Myocyte (in vitro differentiated cells): ENCODE measurements at regions not wholly inside any gene's neighbourhood (a gene's known extent, or its start where the extent isn't known, plus 50 kb on each side); places are given as distances from the start of the nearest gene placed in this dataset.

Source experiments
- DNase-seq: peaks from one replicate; pipeline ENCODE4 v3.0.0-alpha.2; 2012; ENCODE audit warnings: low read depth

GRCh38 chr5:4977416-4978110 lies 162.6 kb upstream of the ADAMTS16 start:
- DNase-seq = no peak

DNA sequence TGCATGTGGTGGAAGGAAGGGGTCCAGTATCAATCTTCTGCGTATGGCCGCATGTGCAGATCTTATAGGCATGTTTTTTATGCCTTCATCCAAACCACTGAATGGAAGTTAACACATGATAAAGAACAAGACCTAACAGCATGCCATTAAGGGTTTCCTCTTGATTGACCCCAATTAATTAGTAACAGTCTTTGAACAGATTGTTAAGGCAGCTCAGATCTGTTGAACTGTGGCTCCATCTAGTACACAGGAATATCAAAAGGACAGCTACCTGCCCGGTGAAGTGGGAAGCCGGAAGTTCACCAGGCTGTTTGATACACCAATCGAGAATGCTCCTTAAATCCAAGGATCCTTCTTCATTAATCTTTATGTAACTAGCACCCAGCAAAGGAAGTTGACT lies 159.9 kb upstream of the ADAMTS16 start:
- no peak for DNase-seq

DNA sequence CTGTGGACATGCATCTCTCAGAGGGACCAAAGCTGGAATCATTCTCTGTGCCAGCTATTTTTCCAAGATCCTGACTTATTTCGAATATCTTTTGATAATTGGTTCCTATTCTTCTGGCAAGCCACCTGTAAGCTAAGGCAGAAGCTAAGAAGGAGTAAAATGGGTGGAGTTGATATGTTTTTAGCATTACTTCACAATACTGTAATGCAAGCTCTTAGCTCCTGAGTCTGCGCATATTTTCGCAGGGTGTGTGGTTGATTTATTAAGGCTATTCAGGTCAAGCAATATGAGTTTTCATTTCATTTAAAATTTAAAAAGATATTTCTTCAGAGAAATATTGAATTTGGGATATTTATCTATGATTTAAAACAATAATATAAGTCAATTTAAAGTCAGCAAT lies 158.5 kb upstream of the ADAMTS16 start:
- no peak for DNase-seq

- no peak for DNase-seq
Measured at GRCh38 chr5:4983701-4984100, 156.4 kb upstream of the ADAMTS16 start.

GRCh38 chr5:4984461-4984860 lies 155.7 kb upstream of the ADAMTS16 start:
- no peak for DNase-seq

GRCh38 chr5:4987431-4987830 lies 152.7 kb upstream of the ADAMTS16 start:
- no peak for DNase-seq

GRCh38 chr5:4989118-4989517 lies 151.0 kb upstream of the ADAMTS16 start:
- no peak for DNase-seq

DNA sequence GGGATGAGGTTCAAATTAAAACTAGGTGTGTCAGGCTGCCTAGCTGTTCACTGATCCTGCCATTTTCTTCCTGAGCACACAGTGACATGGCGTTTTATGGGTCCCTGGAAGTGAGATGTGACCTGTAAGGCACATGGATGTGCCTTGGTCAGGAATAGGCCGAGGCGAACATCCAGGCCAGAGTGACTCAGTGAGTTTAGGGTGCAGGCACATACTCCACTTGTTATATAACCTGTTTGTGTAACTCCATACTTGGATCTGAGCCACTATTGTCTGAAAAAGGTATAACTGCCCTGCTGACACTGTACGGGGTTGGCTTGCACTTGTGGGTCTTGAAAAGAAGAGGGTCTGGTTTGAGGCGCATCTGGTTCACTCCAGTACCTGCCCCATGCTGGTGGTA lies 150.1 kb upstream of the ADAMTS16 start:
- no peak for DNase-seq

DNA sequence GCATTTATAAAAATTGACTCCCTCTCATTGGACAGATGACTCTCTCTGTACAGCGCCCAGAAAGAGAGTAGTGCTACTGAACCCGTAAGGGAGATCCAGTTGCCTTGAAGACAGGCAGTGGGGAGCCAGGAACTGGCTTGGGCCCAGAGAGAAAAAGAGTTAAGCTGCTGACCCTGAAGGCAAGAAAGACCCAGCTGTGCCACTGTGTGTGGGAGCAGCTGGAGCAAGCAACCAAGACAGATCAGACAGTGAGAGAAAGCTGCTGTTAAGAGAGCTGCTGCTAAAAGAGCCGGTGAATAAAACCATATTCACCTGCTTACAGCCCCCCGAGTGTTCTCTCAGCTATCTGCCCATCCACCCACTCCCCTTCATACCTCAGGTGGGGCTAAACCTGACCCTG lies 149.7 kb upstream of the ADAMTS16 start:
- DNase-seq = no peak

DNA sequence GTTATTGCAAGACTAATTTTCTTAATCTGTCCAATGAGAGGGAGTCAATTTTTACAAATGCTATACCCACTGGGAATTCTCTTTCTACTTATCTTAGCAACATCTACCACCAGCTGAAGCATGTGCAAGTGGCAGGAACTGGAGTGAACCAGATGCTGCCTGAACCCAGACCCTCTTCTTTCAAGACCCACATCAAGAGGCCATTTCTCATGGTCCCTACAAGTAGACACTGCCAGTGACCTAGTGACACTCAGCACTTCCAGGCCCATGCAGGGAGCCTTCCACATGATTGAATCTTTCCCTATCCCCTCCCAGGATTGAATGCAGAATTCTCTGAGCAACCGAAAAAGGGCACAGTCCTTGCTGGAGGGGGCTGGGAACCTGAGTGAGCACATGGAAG lies 148.2 kb upstream of the ADAMTS16 start:
- no peak for DNase-seq

DNA sequence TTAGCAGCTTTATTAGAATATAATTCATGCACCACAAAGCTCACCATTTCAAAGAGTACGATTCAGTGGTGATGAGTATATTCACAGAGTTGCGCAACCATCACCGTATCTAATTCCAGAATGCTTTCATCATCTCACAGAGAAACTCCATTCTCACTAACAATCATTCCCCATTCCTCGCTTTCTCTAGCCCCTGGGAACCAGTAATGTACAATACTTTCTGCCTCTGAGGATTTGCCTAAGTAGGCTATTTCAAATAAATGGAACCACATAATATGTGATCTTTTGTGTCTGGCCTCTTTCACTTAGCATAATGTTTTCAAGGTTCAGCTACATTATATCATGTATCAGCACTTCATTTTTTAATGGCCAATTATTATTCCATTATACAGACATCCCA lies 145.1 kb upstream of the ADAMTS16 start:
- peak; percentile 5 for DNase-seq

DNA sequence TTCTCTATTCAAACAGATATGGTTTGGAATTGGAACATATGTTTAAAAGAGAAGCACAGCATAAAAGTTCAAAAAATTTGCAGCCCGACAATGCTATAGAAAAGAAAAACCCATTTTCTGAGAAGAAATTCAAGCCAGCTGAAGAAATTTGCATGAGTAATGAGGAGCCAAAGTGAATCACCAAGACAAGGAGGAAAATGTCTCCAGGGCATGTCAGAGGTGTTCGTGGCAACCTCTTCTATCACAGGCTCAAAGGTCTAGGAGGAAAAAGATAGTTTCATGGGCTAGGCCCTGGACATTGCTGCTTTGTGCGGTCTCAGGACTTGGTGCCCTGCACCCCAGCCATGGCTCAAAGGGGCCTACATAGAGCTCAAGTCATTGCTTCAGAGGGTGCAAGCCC lies 134.8 kb upstream of the ADAMTS16 start:
- no peak for DNase-seq

- DNase-seq = no peak
Measured at GRCh38 chr5:5006548-5006947, 133.6 kb upstream of the ADAMTS16 start.

DNA sequence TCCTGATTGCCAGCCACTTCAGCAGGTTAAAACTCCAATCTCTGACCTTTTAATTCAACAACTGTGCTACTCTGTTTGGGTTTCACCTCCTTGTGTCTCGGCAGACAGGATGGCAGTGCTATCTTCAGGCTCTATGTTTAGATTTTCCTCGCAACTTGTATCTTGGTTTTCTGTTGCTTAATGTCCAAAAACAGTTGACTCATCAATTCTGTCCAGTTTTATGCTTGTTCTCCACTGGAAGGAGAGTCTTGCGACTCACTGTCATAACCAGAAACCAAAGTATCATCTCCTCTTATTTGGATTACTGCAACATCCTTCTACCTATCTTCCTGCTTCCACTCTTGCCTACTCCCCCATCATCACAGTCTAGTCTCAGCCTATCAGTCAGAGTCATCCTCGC lies 130.9 kb upstream of the ADAMTS16 start:
- no peak for DNase-seq

GRCh38 chr5:5011151-5011550 lies 129.0 kb upstream of the ADAMTS16 start:
- DNase-seq = no peak

GRCh38 chr5:5014586-5015235 lies 125.4 kb upstream of the ADAMTS16 start:
- DNase-seq = no peak

GRCh38 chr5:5017827-5018577 lies 122.1 kb upstream of the ADAMTS16 start:
- no peak for DNase-seq

- DNase-seq = no peak
Measured at GRCh38 chr5:5018578-5018970, 121.6 kb upstream of the ADAMTS16 start.

DNA sequence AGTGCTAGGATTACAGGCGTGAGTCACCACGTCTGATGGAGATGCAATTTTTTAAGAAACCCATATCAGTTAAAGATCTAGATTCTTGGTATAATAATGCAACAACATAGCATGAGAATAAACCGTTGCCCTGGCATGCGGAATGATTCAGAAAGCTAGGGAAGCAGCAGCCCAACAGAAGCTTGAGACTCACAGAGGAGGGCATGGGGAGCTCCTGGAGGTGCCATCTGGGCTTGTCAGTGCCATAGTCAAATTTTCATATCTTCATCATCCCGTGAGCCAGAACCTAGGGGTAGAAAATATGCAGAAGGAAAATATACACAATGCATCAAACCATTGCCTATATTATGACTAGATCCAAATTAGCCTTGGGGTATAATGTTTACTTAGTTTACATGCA lies 118.7 kb upstream of the ADAMTS16 start:
- DNase-seq = no peak

DNA sequence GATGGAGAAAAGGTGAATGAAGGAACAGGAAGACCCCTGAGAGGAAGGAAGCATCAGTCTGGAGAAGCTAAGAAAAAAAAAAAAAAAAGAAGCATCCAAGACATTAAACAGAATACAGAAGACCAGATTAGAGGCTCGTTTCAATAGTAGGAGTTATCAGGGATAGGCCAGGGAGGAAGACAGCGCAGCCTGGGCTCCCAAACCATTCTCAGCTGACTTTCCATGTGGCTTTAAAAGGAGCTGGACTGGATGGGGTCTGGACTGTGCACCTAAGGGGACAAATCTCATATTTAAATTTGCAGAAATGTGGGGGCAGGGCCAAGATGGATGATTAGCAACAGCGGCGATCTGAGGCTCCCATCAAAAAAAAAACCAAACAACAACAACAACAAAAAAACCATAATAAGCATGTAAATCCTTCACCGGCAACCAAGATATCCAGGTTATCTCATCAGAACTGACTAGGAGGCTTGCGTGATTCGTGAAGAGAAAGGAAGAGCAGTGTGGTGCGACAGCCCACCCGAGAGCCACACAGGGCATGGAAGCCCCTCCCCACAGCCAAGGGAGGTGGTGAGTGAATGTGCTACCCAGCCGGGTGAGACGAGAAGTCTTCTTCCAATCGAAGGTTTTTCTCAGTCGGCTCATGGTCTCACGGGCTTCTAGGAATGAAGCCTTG lies 114.9 kb upstream of the ADAMTS16 start:
- DNase-seq = no peak

DNA sequence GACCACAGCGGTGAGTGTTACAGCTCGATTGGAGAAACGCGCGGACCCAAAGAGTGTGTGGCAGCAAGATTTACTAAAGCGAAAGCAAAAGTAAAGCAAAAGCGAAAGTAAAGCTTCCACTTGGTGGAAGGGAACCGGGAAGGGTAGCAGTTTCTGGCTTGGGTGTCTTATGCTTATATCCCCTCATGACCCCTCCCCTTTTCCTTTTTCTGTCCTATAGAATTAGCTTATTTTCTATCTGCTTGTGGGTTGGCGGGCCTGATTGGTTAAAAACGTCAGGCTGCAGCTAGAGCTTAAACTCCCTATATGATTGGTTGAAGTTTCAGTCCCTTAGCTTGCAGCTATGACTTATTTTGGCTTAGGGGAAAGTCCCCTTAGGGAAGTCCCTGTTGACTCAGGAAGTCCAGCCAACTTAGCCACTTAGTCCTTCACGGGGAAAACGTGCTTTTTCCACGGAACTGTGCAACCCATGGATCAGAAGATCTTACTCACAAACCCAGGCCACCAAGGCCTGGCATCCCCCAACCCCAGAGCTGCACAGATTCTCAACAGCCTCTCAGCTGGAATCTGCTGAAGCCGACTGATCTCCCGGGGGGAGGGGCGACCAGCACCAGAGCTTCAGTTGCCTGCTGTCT lies 114.2 kb upstream of the ADAMTS16 start:
- DNase-seq = peak; percentile 6

GRCh38 chr5:5026409-5026785 lies 113.7 kb upstream of the ADAMTS16 start:
- no peak for DNase-seq
